A549 (cell line): ENCODE measurements at regions not wholly inside any gene's neighbourhood (a gene's known extent, or its start where the extent isn't known, plus 50 kb on each side); places are given as distances from the start of the nearest gene placed in this dataset.

Source experiments
- ATAC-seq, 2 experiments: fragments of 200-7000 bp in 1 of 2; fragments of >200 bp in 1 of 2; cut with Nextera tagmentation in 1 of 2; cut with Tn5 transposase in 1 of 2; 3 replicates each; pipeline versions ENCODE4 v1.8.0 to v1.9.1; 2018 to 2020; ENCODE audit warnings: mild to moderate bottlenecking in 1 of 2, moderate library complexity in 1 of 2
- CTCF ChIA-PET: fragments of 300-600 bp; sonication (Branson Sonifier 250); formaldehyde crosslinking; extraction: SDS; loops from one replicate; lab custom pipeline; 2021; ENCODE audit warnings: antibody characterized with exemption, inconsistent platforms; lab: Yijun Ruan, JAX
- POLR2A ChIA-PET: fragments of 350-600 bp; formaldehyde crosslinking; extraction: SDS; loops from one replicate; lab custom pipeline; 2021; ENCODE audit warnings: antibody characterized with exemption, inconsistent platforms; lab: Yijun Ruan, JAX
- DNase-seq, 2 experiments: peaks; one replicate each; pipeline versions ENCODE4 v3.0.0 to v3.0.0-alpha.2; 2011 to 2016; ENCODE audit warnings: low read depth in 1 of 2, low spot score in 1 of 2
- FAIRE-seq: peaks from 2 replicates; lab custom pipeline; 2011; peaks lifted over from hg19 to GRCh38; lab: Jason Lieb, UNC
- H3K27ac ChIP-seq, 2 experiments: fragments of >200 bp; sonication (Bioruptor Twin); formaldehyde crosslinking; 3 replicates each; pipeline ENCODE4 v1.5.1; 2016 to 2017
- H3K4me1 ChIP-seq: fragments of >200 bp; sonication (Bioruptor Twin); formaldehyde crosslinking; 3 replicates; pipeline ENCODE4 v1.6.1; 2016
- H3K4me2 ChIP-seq: fragments of >200 bp; sonication (Bioruptor Twin); formaldehyde crosslinking; 3 replicates; pipeline ENCODE4 v1.6.1; 2016
- H3K4me3 ChIP-seq: fragments of >200 bp; sonication (Bioruptor Twin); formaldehyde crosslinking; 3 replicates; pipeline ENCODE4 v1.5.1; 2016
- H3K9me3 ChIP-seq: fragments of >200 bp; sonication (Bioruptor Twin); formaldehyde crosslinking; 3 replicates; pipeline ENCODE4 v1.6.1; 2016
- CBX8 ChIP-seq: fragments of 200-600 bp; sonication (generic); IDR thresholded peaks from 2 replicates; pipeline ENCODE4 v1.6.1; 2016
- CHD2 ChIP-seq: fragments of 150-350 bp; IDR thresholded peaks from 2 replicates; pipeline ENCODE4 v1.6.1; 2014; ENCODE audit warnings: low read length; ENCODE audit not compliant: partially characterized antibody
- CHD4 ChIP-seq: fragments of 200-600 bp; sonication (generic); IDR thresholded peaks from 2 replicates; pipeline ENCODE4 v1.6.1; 2016; ENCODE audit warnings: antibody characterized with exemption, mild to moderate bottlenecking, borderline replicate concordance
- E2F6 ChIP-seq: IDR thresholded peaks from 2 replicates; pipeline ENCODE4 v1.6.1; 2012; ENCODE audit warnings: low read depth, borderline replicate concordance
- EHMT2 ChIP-seq: fragments of 200-600 bp; sonication (generic); IDR thresholded peaks from 2 replicates; pipeline ENCODE4 v1.6.1; 2016; ENCODE audit warnings: antibody characterized with exemption, low read depth, mild to moderate bottlenecking, moderate library complexity
- EP300 ChIP-seq, 2 experiments: fragments of >200 bp; sonication (Bioruptor Twin); formaldehyde crosslinking; IDR thresholded peaks; 2 replicates in 1 of 2; 3 replicates in 1 of 2; pipeline ENCODE4 v1.6.1; 2016 to 2017
- FOSB ChIP-seq: fragments of 250-450 bp; sonication (Bioruptor Pico); IDR thresholded peaks from 2 replicates; pipeline ENCODE4 v1.5.0; 2020; ENCODE audit warnings: mild to moderate bottlenecking, moderate library complexity
- FOSL2 ChIP-seq, 2 experiments: fragments of 450-650 bp in 1 of 2; fragments of >200 bp in 1 of 2; sonication (Bioruptor Twin) in 1 of 2; formaldehyde crosslinking; IDR thresholded peaks; 2 replicates each; pipeline versions ENCODE4 v1.5.0 to v1.6.1; 2016 to 2020; ENCODE audit warnings: mild to moderate bottlenecking in 1 of 2, moderate library complexity in 1 of 2
- HES2 ChIP-seq: fragments of >200 bp; sonication (Bioruptor Twin); formaldehyde crosslinking; IDR thresholded peaks from 2 replicates; pipeline ENCODE4 v1.6.1; 2016
- HMGXB4 ChIP-seq: fragments of 250-450 bp; sonication (Bioruptor Pico); IDR thresholded peaks from 2 replicates; pipeline ENCODE4 v1.5.0; 2021; ENCODE audit warnings: mild to moderate bottlenecking, moderate library complexity, borderline replicate concordance
- HOXB13 ChIP-seq: fragments of 250-450 bp; sonication (Bioruptor Pico); IDR thresholded peaks from 2 replicates; pipeline ENCODE4 v1.5.0; 2020; ENCODE audit warnings: low read depth, mild to moderate bottlenecking, moderate library complexity
- KDM1A ChIP-seq: fragments of 200-600 bp; sonication (generic); IDR thresholded peaks from 2 replicates; pipeline ENCODE4 v1.6.1; 2016; ENCODE audit warnings: low read depth, mild to moderate bottlenecking
- KDM5A ChIP-seq: fragments of 200-600 bp; sonication (generic); IDR thresholded peaks from 2 replicates; pipeline ENCODE4 v1.6.1; 2016; ENCODE audit warnings: antibody characterized with exemption, mild to moderate bottlenecking
- MAFK ChIP-seq: fragments of 450-650 bp; IDR thresholded peaks from 2 replicates; pipeline ENCODE4 v1.6.1; 2014; ENCODE audit not compliant: partially characterized antibody
- MAZ ChIP-seq: fragments of 150-350 bp; IDR thresholded peaks from 2 replicates; pipeline ENCODE4 v1.6.1; 2014; ENCODE audit warnings: antibody characterized with exemption, low read depth, low read length, borderline replicate concordance
- MYC ChIP-seq: IDR thresholded peaks from 2 replicates; pipeline ENCODE4 v1.6.1; 2012; ENCODE audit warnings: mild to moderate bottlenecking, inconsistent platforms, low read length, improper control_type of control experiment, borderline replicate concordance
- NFE2L2 ChIP-seq: fragments of 150-350 bp; conservative IDR thresholded peaks from 2 replicates; pipeline ENCODE4 v1.6.1; 2014; ENCODE audit warnings: low read length
- PBX3 ChIP-seq: IDR thresholded peaks from 2 replicates; pipeline ENCODE4 v1.6.1; 2012
- PHF8 ChIP-seq: fragments of 200-600 bp; sonication (generic); IDR thresholded peaks from 2 replicates; pipeline ENCODE4 v1.6.1; 2016; ENCODE audit warnings: low read depth, mild to moderate bottlenecking, antibody characterized with exemption, moderate library complexity, borderline replicate concordance
- POLR2A ChIP-seq: IDR thresholded peaks from 2 replicates; pipeline ENCODE4 v1.6.1; 2012; ENCODE audit warnings: mild to moderate bottlenecking, low read length
- POLR2AphosphoS2 ChIP-seq: conservative IDR thresholded peaks from 2 replicates; pipeline ENCODE4 v1.6.1; 2012; ENCODE audit warnings: low read length, improper control_type of control experiment, inconsistent platforms
- RCOR1 ChIP-seq: fragments of 150-350 bp; IDR thresholded peaks from 2 replicates; pipeline ENCODE4 v1.6.1; 2014; ENCODE audit warnings: antibody characterized with exemption, low read length, low read depth
- REST ChIP-seq: fragments of 200-600 bp; sonication (generic); IDR thresholded peaks from 2 replicates; pipeline ENCODE4 v1.6.1; 2016; ENCODE audit warnings: antibody characterized with exemption, mild to moderate bottlenecking, moderate library complexity
- RFX5 ChIP-seq: fragments of 450-650 bp; IDR thresholded peaks from 2 replicates; pipeline ENCODE4 v1.7.1; 2014; ENCODE audit warnings: antibody characterized with exemption, mild to moderate bottlenecking, moderate library complexity
- ZFP36 ChIP-seq: fragments of 450-650 bp; IDR thresholded peaks from 2 replicates; pipeline ENCODE4 v1.6.1; 2014; ENCODE audit warnings: borderline replicate concordance; ENCODE audit not compliant: partially characterized antibody
- ZNF302 ChIP-seq: fragments of 250-450 bp; sonication (Bioruptor Pico); IDR thresholded peaks from 2 replicates; pipeline ENCODE4 v1.9.0; 2021; ENCODE audit warnings: inconsistent platforms, mild to moderate bottlenecking, moderate library complexity
- ZSCAN20 ChIP-seq: fragments of 250-450 bp; sonication (Bioruptor Pico); IDR thresholded peaks from 2 replicates; pipeline ENCODE4 v1.8.0; 2022; ENCODE audit warnings: mild to moderate bottlenecking, moderate library complexity
- WGBS: methylation state at CpG from one replicate; pipeline ENCODE4 v1.1.6; 2017; ENCODE audit errors: missing lambda C conversion rate; 5-methylcytosine and 5-hydroxymethylcytosine counted together

- DNase-seq = no peak
- CTCF ChIA-PET = no interaction called here
- ATAC-seq = no peak
- whole genome bisulfite sequencing = 26% methylated on average over 7 of the region's 7 CpGs
- no peak overlapping the region for H3K4me2 ChIP-seq
- no peak for TF ChIP-seq KDM5A
- TF ChIP-seq MAFK = no peak
- no peak for TF ChIP-seq RFX5
- TF ChIP-seq MAZ = no peak
- no peak for TF ChIP-seq FOSL2 (IDR thresholded peaks at IDR 0.05)
- no peak for TF ChIP-seq FOSL2 (CRISPR knock-in tag; IDR thresholded peaks at IDR 0.05)
- TF ChIP-seq CBX8 = no peak
- no peak for TF ChIP-seq MYC
- TF ChIP-seq POLR2AphosphoS2 = no peak
- FAIRE-seq = no peak
- POLR2A ChIA-PET = no interaction called here
- H3K4me3 ChIP-seq = no peak overlapping the region
- H3K27ac ChIP-seq = no peak overlapping the region
- H3K4me1 ChIP-seq = no peaks in the 10 kb centered on the region
- H3K9me3 ChIP-seq = no peaks in the 10 kb centered on the region
Observed at GRCh38 chr6:163926642-163927041, 512.1 kb downstream of the QKI start.

- no peak overlapping the region for H3K4me2 ChIP-seq
- H3K4me1 ChIP-seq = no peaks in the 10 kb centered on the region
- CTCF ChIA-PET = no interaction called here
- POLR2A ChIA-PET = no interaction called here
- WGBS = 39% methylated on average over 5 of the region's 5 CpGs
- no peak overlapping the region for H3K4me3 ChIP-seq
- FAIRE-seq (no peak), DNase-seq (no peak), ATAC-seq (no peak)
- H3K27ac ChIP-seq = no peak overlapping the region
- H3K9me3 ChIP-seq = no peaks in the 10 kb centered on the region
- TF ChIP-seq POLR2A (no peak), MAFK (no peak), PBX3 (no peak), E2F6 (no peak), EHMT2 (no peak), ZNF302 (CRISPR knock-in tag) (no peak), ZSCAN20 (no peak), FOSB (no peak)
Observed at GRCh38 chr6:163925839-163926238, 511.3 kb downstream of the QKI start.

- POLR2A ChIA-PET = no interaction called here
- no peak for FAIRE-seq
- no peak for TF ChIP-seq RFX5
- no peak for TF ChIP-seq FOSL2 (IDR thresholded peaks at IDR 0.05)
- TF ChIP-seq FOSL2 (CRISPR knock-in tag; IDR thresholded peaks at IDR 0.05) = no peak
- no peak for TF ChIP-seq HES2
- TF ChIP-seq EHMT2 = no peak
- no peak for TF ChIP-seq RCOR1
- TF ChIP-seq CHD4 = no peak
- no peak for TF ChIP-seq HMGXB4 (CRISPR knock-in tag)
- no peak for TF ChIP-seq ZFP36
- TF ChIP-seq HOXB13 = no peak
- TF ChIP-seq CHD2 = no peak
- TF ChIP-seq NFE2L2 = no peak
- TF ChIP-seq PHF8 = no peak
- no peak for TF ChIP-seq MAZ
- no peak for TF ChIP-seq KDM1A
- TF ChIP-seq REST = no peak
- no peak for TF ChIP-seq EP300 (IDR thresholded peaks at IDR 0.05)
Observed at GRCh38 chr6:163923658-163924411, 509.3 kb downstream of the QKI start.

More at GRCh38 chr6:163923658-163924411, 509.3 kb downstream of the QKI start:
- Histone ChIP-seq H3K4me3 (no peak overlapping the region), H3K4me2 (no peak overlapping the region), H3K9me3 (no peaks in the 10 kb centered on the region), H3K4me1 (no peaks in the 10 kb centered on the region), H3K27ac (no peak overlapping the region)
- 56% methylated on average over 15 of the region's 15 CpGs for WGBS
- no peak for ATAC-seq
- no peak for DNase-seq
- CTCF ChIA-PET = no interaction called here
